ENCODE measurements at regions not wholly inside any gene's neighbourhood (a gene's known extent, or its start where the extent isn't known, plus 50 kb on each side); places are given as distances from the start of the nearest gene placed in this dataset.

DNA sequence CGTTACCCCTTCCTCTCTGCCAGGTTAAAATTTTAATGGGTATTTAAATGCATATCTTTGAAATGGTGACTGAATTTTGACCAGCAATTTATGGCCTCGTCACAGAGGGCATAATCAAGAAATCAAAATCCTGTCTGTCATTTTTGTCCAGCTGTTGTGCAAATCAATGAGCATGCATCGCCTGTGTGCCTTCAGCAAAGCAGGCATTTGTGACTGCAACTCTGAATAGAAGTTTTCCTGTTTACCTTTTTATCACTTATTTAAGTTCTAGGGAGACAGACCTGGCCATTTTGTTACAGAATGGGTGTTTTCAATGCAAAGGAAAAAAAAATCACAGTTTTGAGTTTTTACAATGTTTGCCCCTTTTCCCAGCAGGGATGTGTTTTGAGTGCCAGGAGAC lies 107.4 kb downstream of the PPM1A start:
- H3K27me3 ChIP-seq, result no peaks in the 10 kb centered on the region
- no peaks in the 10 kb centered on the region for H3K9me3 ChIP-seq
- no peak overlapping the region for H3K4me3 ChIP-seq
- intact Hi-C loops (cut with DNase I; ENCODE audit: low total_unique reads) (loop anchor here (10.0 kb wide), 1 partner anchor 208 kb away; no protein-coding TSS in a partner anchor), in situ Hi-C loops (cut with MboI; ENCODE audit: low pct_ligation_motif_present in 1 of 4, low pct_unique_long_range_greater_than_20kb in 1 of 4, low sequenced_read_pairs in 3 of 4) (loop anchor here in 1 of 4 donors (25.0 kb wide), 1 partner anchor 206 kb away; no protein-coding TSS in a partner anchor)
- no peaks in the 10 kb centered on the region for H3K36me3 ChIP-seq
- H3K4me1 ChIP-seq, result no peaks in the 10 kb centered on the region
- WGBS, 2 donors (ENCODE audit: low coverage in 1 of 2), result 70 to 77% methylated on average over 3 of the region's 3 CpGs
- DNase-seq, result no peak
- TF ChIP-seq EP300 (IDR thresholded peaks at IDR 0.05; ENCODE audit: low read depth), result no peak
- no peak for TF ChIP-seq POLR2A (IDR thresholded peaks at IDR 0.05)
- TF ChIP-seq POLR2AphosphoS5 (IDR thresholded peaks at IDR 0.05), result no peak
- TF ChIP-seq, protein P1, sequence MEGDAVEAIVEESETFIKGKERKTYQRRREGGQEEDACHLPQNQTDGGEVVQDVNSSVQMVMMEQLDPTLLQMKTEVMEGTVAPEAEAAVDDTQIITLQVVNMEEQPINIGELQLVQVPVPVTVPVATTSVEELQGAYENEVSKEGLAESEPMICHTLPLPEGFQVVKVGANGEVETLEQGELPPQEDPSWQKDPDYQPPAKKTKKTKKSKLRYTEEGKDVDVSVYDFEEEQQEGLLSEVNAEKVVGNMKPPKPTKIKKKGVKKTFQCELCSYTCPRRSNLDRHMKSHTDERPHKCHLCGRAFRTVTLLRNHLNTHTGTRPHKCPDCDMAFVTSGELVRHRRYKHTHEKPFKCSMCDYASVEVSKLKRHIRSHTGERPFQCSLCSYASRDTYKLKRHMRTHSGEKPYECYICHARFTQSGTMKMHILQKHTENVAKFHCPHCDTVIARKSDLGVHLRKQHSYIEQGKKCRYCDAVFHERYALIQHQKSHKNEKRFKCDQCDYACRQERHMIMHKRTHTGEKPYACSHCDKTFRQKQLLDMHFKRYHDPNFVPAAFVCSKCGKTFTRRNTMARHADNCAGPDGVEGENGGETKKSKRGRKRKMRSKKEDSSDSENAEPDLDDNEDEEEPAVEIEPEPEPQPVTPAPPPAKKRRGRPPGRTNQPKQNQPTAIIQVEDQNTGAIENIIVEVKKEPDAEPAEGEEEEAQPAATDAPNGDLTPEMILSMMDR (IDR thresholded peaks at IDR 0.05), result no peak
- H3K27ac ChIP-seq, result no peak overlapping the region

DNA sequence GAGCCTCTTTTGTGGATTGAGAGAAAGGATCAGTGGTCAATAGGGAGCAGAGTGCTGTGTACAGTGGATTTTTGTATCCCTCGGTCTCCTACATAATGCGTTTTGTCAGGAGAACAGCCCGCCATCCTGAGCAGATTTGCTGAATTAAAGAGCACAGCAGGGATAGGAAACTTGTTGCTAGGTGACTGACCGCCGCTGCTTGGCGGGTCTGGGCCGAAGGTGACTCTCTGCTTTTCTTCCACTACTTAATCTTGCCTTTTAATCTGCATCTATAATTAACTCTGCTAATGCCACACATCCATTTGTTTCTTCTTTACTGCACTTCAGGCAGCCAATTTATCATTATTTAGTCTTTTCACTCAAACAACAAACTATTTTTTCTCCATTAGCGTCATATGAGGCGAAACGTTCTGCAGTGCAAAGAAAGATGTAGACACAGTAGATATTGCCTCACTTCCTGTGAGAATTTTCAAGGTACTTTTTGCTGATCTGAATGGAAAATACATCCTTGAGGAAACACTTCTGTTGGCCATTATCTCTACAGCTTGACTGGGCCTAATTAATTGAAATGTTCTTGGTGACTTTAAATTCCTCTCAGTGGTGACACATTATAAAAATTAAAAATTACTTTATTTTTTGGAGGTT lies 108.0 kb downstream of the PPM1A start:
- H3K27me3 ChIP-seq, result no peaks in the 10 kb centered on the region
- in situ Hi-C loops (cut with MboI; ENCODE audit: low pct_ligation_motif_present in 1 of 4, low pct_unique_long_range_greater_than_20kb in 1 of 4, low sequenced_read_pairs in 3 of 4), result loop anchor here in 1 of 4 donors (25.0 kb wide), 1 partner anchor 205 kb away; no protein-coding TSS in a partner anchor
- intact Hi-C loops (cut with DNase I; ENCODE audit: low total_unique reads), result loop anchor here (10.0 kb wide), 1 partner anchor 208 kb away; no protein-coding TSS in a partner anchor
- TF ChIP-seq POLR2AphosphoS5 (IDR thresholded peaks at IDR 0.05) (no peak), POLR2A (IDR thresholded peaks at IDR 0.05) (no peak), EP300 (IDR thresholded peaks at IDR 0.05; ENCODE audit: low read depth) (no peak)
- TF ChIP-seq, protein P1 (IDR thresholded peaks at IDR 0.05), result no peak
- no peaks in the 10 kb centered on the region for H3K36me3 ChIP-seq
- no peaks in the 10 kb centered on the region for H3K4me1 ChIP-seq
- 83 to 100% methylated on average over 3 to 10 of the region's 10 CpGs for WGBS, 2 donors (ENCODE audit: low coverage in 1 of 2)
- no peaks in the 10 kb centered on the region for H3K9me3 ChIP-seq
- H3K4me3 ChIP-seq, result no peak overlapping the region
- no peak overlapping the region for H3K27ac ChIP-seq
- DNase-seq, result no peak

DNA sequence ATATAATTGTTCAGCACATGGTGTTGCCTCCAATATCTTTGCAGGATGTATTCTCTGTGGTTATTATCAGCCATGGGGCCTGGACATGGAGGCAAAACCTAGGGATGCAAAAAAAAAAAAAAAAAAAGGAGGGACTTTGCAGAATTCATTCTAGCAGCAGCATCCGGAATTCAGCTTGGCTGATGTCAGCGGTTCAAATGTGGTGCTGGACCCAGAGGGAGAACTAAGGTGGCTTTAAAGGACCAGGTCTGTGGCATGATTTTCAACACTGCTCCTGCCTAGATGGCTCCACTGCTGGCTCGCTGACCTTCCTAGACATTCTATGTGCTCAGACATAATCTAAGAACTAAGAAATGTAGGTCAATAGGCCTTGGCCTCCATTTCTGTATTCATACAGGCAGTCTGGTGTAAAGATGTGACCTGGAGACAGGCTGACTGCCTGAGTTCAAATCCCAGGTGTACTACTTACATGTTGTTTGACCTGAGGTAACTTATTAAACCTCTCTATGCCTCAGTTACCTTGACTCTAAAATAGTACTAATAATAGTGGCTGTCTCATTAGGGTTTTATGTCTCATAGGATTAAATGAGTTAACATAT lies 108.6 kb downstream of the PPM1A start:
- no peaks in the 10 kb centered on the region for H3K36me3 ChIP-seq
- no peaks in the 10 kb centered on the region for H3K27me3 ChIP-seq
- no peak for TF ChIP-seq EP300 (IDR thresholded peaks at IDR 0.05; ENCODE audit: low read depth)
- DNase-seq, result no peak
- H3K9me3 ChIP-seq, result no peaks in the 10 kb centered on the region
- intact Hi-C loops (cut with DNase I; ENCODE audit: low total_unique reads) (loop anchor here (10.0 kb wide), 1 partner anchor 207 kb away; no protein-coding TSS in a partner anchor), in situ Hi-C loops (cut with MboI; ENCODE audit: low pct_ligation_motif_present in 1 of 4, low pct_unique_long_range_greater_than_20kb in 1 of 4, low sequenced_read_pairs in 3 of 4) (loop anchor here in 1 of 4 donors (25.0 kb wide), 1 partner anchor 205 kb away; no protein-coding TSS in a partner anchor)
- no peaks in the 10 kb centered on the region for H3K4me1 ChIP-seq
- no peak overlapping the region for H3K27ac ChIP-seq
- H3K4me3 ChIP-seq, result no peak overlapping the region
- WGBS, 2 donors (ENCODE audit: low coverage in 1 of 2), result 90 to 94% methylated on average over 3 of the region's 3 CpGs

DNA sequence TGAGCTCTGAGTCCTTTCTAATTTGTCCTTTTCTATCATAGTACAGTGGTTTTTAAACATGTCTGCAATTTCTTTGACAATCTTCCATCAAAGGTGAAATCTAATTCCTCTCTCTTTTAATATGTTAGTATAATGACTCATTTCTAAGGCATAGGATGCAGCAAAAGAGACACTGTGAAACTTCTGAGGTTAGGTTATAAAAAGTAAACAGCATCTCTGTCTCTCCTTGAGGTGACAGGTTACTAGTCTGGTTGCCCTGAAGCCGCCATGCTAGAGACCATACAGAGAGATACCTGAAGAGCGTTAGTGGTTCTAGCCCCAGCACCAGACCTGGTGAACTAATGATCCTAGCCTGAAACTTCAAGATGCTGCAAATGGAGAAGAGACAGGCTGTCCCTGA lies 114.3 kb downstream of the PPM1A start:
- Histone ChIP-seq H3K9me3 (no peaks in the 10 kb centered on the region), H3K4me3 (no peak overlapping the region), H3K4me1 (no peaks in the 10 kb centered on the region), H3K27me3 (no peaks in the 10 kb centered on the region), H3K36me3 (no peaks in the 10 kb centered on the region), H3K27ac (no peak overlapping the region)
- intact Hi-C loops (cut with DNase I; ENCODE audit: low total_unique reads) (no loop called here), in situ Hi-C loops (cut with MboI; ENCODE audit: low pct_ligation_motif_present in 1 of 4, low pct_unique_long_range_greater_than_20kb in 1 of 4, low sequenced_read_pairs in 3 of 4) (loop anchor here in 1 of 4 donors (25.0 kb wide), 1 partner anchor 199 kb away; no protein-coding TSS in a partner anchor)
- DNase-seq, result no peak
- 70 to 83% methylated on average over 2 of the region's 2 CpGs for WGBS, 2 donors (ENCODE audit: low coverage in 1 of 2)
- TF ChIP-seq POLR2A (IDR thresholded peaks at IDR 0.05) (no peak), EP300 (IDR thresholded peaks at IDR 0.05; ENCODE audit: low read depth) (no peak), POLR2AphosphoS5 (IDR thresholded peaks at IDR 0.05) (no peak)
- TF ChIP-seq, protein P1 (IDR thresholded peaks at IDR 0.05), result no peak

All from transverse colon (tissue), 4 donors.